ENCODE measurements at regions not wholly inside any gene's neighbourhood (a gene's known extent, or its start where the extent isn't known, plus 50 kb on each side); places are given as distances from the start of the nearest gene placed in this dataset.

- TF ChIP-seq POLR2A (IDR thresholded peaks at IDR 0.05), result no peak
- TF ChIP-seq CTCF (IDR thresholded peaks at IDR 0.05), result no peak
- no peak overlapping the region for H3K4me3 ChIP-seq (ENCODE audit: low read depth, poor library complexity, severe bottlenecking)
- no peak for DNase-seq (ENCODE audit: low spot score in 2 of 2)
- intact Hi-C loops (cut with DNase I; ENCODE audit: low total_unique reads), result no loop called here
- WGBS, 2 donors, result 42 to 43% methylated on average over 3 of the region's 3 CpGs
Measured at GRCh38 chr6:119960036-119960435, 610.5 kb upstream of the MAN1A1 start.

- intact Hi-C loops (cut with DNase I; ENCODE audit: low total_unique reads), result no loop called here
- no peak for TF ChIP-seq POLR2A (IDR thresholded peaks at IDR 0.05)
- no peak for TF ChIP-seq CTCF (IDR thresholded peaks at IDR 0.05)
Measured at GRCh38 chr6:119957195-119957594, 607.6 kb upstream of the MAN1A1 start.

GRCh38 chr6:119952696-119953095 lies 603.1 kb upstream of the MAN1A1 start:
- TF ChIP-seq CTCF (IDR thresholded peaks at IDR 0.05) (no peak), POLR2A (IDR thresholded peaks at IDR 0.05) (no peak)
- WGBS, 2 donors, result 88 to 90% methylated on average over 3 of the region's 3 CpGs
- no peak for DNase-seq (ENCODE audit: low spot score in 2 of 2)
- intact Hi-C loops (cut with DNase I; ENCODE audit: low total_unique reads), result loop anchor here (5.0 kb wide), 1 partner anchor 75 kb away; no protein-coding TSS in a partner anchor
- no peak overlapping the region for H3K4me3 ChIP-seq (ENCODE audit: low read depth, poor library complexity, severe bottlenecking)

More at GRCh38 chr6:119957195-119957594, 607.6 kb upstream of the MAN1A1 start:
- 85 to 90% methylated on average over 3 of the region's 3 CpGs for WGBS, 2 donors
- no peak overlapping the region for H3K4me3 ChIP-seq (ENCODE audit: low read depth, poor library complexity, severe bottlenecking)
- DNase-seq (ENCODE audit: low spot score in 2 of 2), result no peak

- no peak for TF ChIP-seq CTCF (IDR thresholded peaks at IDR 0.05)
- TF ChIP-seq POLR2A (IDR thresholded peaks at IDR 0.05), result no peak
- intact Hi-C loops (cut with DNase I; ENCODE audit: low total_unique reads), result loop anchor here (5.0 kb wide), 1 partner anchor 77 kb away; no protein-coding TSS in a partner anchor
- no peak overlapping the region for H3K4me3 ChIP-seq (ENCODE audit: low read depth, poor library complexity, severe bottlenecking)
- DNase-seq (ENCODE audit: low spot score in 2 of 2), result no peak
Measured at GRCh38 chr6:119950681-119951080, 601.1 kb upstream of the MAN1A1 start.

- no peak for TF ChIP-seq CTCF (IDR thresholded peaks at IDR 0.05)
- no peak for TF ChIP-seq POLR2A (IDR thresholded peaks at IDR 0.05)
- WGBS, 2 donors, result 82 to 91% methylated on average over 3 of the region's 3 CpGs
- no peak overlapping the region for H3K4me3 ChIP-seq (ENCODE audit: low read depth, poor library complexity, severe bottlenecking)
- intact Hi-C loops (cut with DNase I; ENCODE audit: low total_unique reads), result no loop called here
- DNase-seq (ENCODE audit: low spot score in 2 of 2), result no peak
Measured at GRCh38 chr6:119942078-119942752, 592.7 kb upstream of the MAN1A1 start.

- no peak overlapping the region for H3K4me3 ChIP-seq (ENCODE audit: low read depth, poor library complexity, severe bottlenecking)
- WGBS, 2 donors, result 44 to 55% methylated on average over 1 of the region's 1 CpG
- DNase-seq (ENCODE audit: low spot score in 2 of 2), result no peak
- intact Hi-C loops (cut with DNase I; ENCODE audit: low total_unique reads), result no loop called here
- TF ChIP-seq CTCF (IDR thresholded peaks at IDR 0.05) (no peak), POLR2A (IDR thresholded peaks at IDR 0.05) (no peak)
Measured at GRCh38 chr6:119938752-119939151, 589.2 kb upstream of the MAN1A1 start.

All from lower leg skin (tissue), 4 donors.